ENCODE measurements at regions not wholly inside any gene's neighbourhood (a gene's known extent, or its start where the extent isn't known, plus 50 kb on each side); places are given as distances from the start of the nearest gene placed in this dataset.

GRCh38 chr19:56973713-56974555 is 133.4 kb upstream of the PEG3 start:
- Histone ChIP-seq H3K27me3 (ENCODE audit: insufficient read depth, low read depth, low read length) (no peaks in the 10 kb centered on the region), H4K20me1 (ENCODE audit: insufficient read depth) (no peaks in the 10 kb centered on the region), H3K9me3 (ENCODE audit: low read length) (peaks cover 5% of the 10 kb centered on the region), H3K9me2 (ENCODE audit: insufficient read depth, low read length) (no peaks in the 10 kb centered on the region), H3K9ac (ENCODE audit: low read length) (peak overlapping the region; percentile 41), H3K27ac (ENCODE audit: low read length) (peak overlapping the region; percentile 71), H3K79me2 (replicated peaks; ENCODE audit: insufficient read depth, low read length) (no peaks in the 10 kb centered on the region), H3K36me3 (ENCODE audit: insufficient read depth, low read length) (no peaks in the 10 kb centered on the region), H3K4me3 (ENCODE audit: low read length) (no peak overlapping the region), H2AFZ (ENCODE audit: low read depth, low read length) (no peak overlapping the region), H3F3A (ENCODE audit: insufficient read depth, low read length, poor library complexity, severe bottlenecking) (no peaks in the 10 kb centered on the region), H3K4me2 (ENCODE audit: low read length) (no peak overlapping the region)
- TF ChIP-seq REST (IDR thresholded peaks at IDR 0.05; ENCODE audit: borderline replicate concordance) (peak; percentile 58), RAD21 (conservative IDR thresholded peaks at IDR 0.05) (peak; percentile 33), MXI1 (conservative IDR thresholded peaks at IDR 0.05; ENCODE audit: poor library complexity, severe bottlenecking) (no peak), TAF1 (IDR thresholded peaks at IDR 0.05; ENCODE audit: low read depth) (no peak), CTCF (IDR thresholded peaks at IDR 0.05; ENCODE audit: poor library complexity, severe bottlenecking) (no peak), EP300 (conservative IDR thresholded peaks at IDR 0.05; ENCODE audit: poor library complexity, severe bottlenecking) (no peak), POLR2AphosphoS5 (IDR thresholded peaks at IDR 0.05) (peak; percentile 48), SMC3 (conservative IDR thresholded peaks at IDR 0.05; ENCODE audit: poor library complexity) (peak; percentile 18), EZH2 (IDR thresholded peaks at IDR 0.05; ENCODE audit: borderline replicate concordance, insufficient read depth, low read length, poor library complexity, severe bottlenecking) (no peak)

DNA sequence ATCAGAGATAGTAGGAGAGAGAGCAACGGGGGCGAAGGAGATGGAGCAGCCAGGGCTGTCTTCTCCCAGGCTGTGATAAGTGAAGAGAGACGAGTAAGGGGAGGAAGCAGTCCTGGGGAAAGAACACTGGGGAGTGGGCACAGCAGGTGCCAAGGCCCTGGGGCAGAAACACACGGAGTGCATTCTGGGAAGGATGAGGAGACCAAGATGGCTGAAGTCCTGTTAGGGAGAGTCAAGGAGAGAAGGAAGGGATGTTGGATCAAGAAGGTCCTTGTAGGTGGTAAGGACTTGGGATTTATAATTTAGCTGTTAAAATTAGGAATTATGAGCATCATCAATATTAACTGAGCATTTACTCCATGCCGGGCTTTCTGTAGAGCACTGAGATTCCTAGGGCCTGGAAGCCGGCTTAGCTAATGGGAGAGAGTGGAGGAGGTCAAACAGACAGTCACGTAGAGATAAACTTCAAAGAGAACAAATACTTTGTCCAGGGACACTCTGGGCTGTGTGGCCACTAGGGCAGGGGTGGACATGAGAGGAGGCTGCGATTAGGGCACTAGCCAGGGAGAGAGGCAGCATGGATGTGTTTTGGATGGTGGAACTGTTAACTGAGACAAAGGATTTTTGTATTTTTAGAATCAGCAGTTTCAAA is 134.2 kb upstream of the PEG3 start:
- TF ChIP-seq RAD21 (conservative IDR thresholded peaks at IDR 0.05), result no peak
- TF ChIP-seq POLR2AphosphoS5 (IDR thresholded peaks at IDR 0.05), result no peak
- no peak for TF ChIP-seq CTCF (IDR thresholded peaks at IDR 0.05; ENCODE audit: poor library complexity, severe bottlenecking)
- no peak for TF ChIP-seq TAF1 (IDR thresholded peaks at IDR 0.05; ENCODE audit: low read depth)
- no peak for TF ChIP-seq EP300 (conservative IDR thresholded peaks at IDR 0.05; ENCODE audit: poor library complexity, severe bottlenecking)
- no peak for TF ChIP-seq MXI1 (conservative IDR thresholded peaks at IDR 0.05; ENCODE audit: poor library complexity, severe bottlenecking)
- no peak for TF ChIP-seq REST (IDR thresholded peaks at IDR 0.05; ENCODE audit: borderline replicate concordance)
- TF ChIP-seq EZH2 (IDR thresholded peaks at IDR 0.05; ENCODE audit: borderline replicate concordance, insufficient read depth, low read length, poor library complexity, severe bottlenecking), result no peak
- TF ChIP-seq SMC3 (conservative IDR thresholded peaks at IDR 0.05; ENCODE audit: poor library complexity), result no peak
- Histone ChIP-seq H3K9me2 (ENCODE audit: insufficient read depth, low read length) (no peaks in the 10 kb centered on the region), H3K27me3 (ENCODE audit: insufficient read depth, low read depth, low read length) (no peaks in the 10 kb centered on the region), H3K27ac (ENCODE audit: low read length) (peak overlapping the region; percentile 71), H3K9me3 (ENCODE audit: low read length) (peaks cover 5% of the 10 kb centered on the region), H3K4me2 (ENCODE audit: low read length) (no peak overlapping the region), H3K4me3 (ENCODE audit: low read length) (no peak overlapping the region), H3F3A (ENCODE audit: insufficient read depth, low read length, poor library complexity, severe bottlenecking) (no peaks in the 10 kb centered on the region), H3K36me3 (ENCODE audit: insufficient read depth, low read length) (no peaks in the 10 kb centered on the region), H4K20me1 (ENCODE audit: insufficient read depth) (no peaks in the 10 kb centered on the region), H2AFZ (ENCODE audit: low read depth, low read length) (no peak overlapping the region), H3K79me2 (replicated peaks; ENCODE audit: insufficient read depth, low read length) (no peaks in the 10 kb centered on the region), H3K9ac (ENCODE audit: low read length) (peak overlapping the region; percentile 5)
